GM12891 (cell line): ENCODE measurements at regions not wholly inside any gene's neighbourhood (a gene's known extent, or its start where the extent isn't known, plus 50 kb on each side); places are given as distances from the start of the nearest gene placed in this dataset.
"Not testable (repeated sequence)": the region's sequence is repeated elsewhere in the genome, so short reads cannot be mapped to it uniquely, and the experiment has no call there.

ENCODE experiments used
- POLR2A ChIP-seq: IDR thresholded peaks from 2 replicates; pipeline ENCODE4 v1.6.1; 2011; ENCODE audit warnings: low read depth, low read length, control low read depth
- POLR2AphosphoS5 ChIP-seq: IDR thresholded peaks from 2 replicates; pipeline ENCODE4 v1.6.1; 2011; ENCODE audit warnings: low read depth, low read length, control low read depth
- TAF1 ChIP-seq: IDR thresholded peaks from 2 replicates; pipeline ENCODE4 v1.6.1; 2011; ENCODE audit warnings: low read depth, low read length, control low read depth

DNA sequence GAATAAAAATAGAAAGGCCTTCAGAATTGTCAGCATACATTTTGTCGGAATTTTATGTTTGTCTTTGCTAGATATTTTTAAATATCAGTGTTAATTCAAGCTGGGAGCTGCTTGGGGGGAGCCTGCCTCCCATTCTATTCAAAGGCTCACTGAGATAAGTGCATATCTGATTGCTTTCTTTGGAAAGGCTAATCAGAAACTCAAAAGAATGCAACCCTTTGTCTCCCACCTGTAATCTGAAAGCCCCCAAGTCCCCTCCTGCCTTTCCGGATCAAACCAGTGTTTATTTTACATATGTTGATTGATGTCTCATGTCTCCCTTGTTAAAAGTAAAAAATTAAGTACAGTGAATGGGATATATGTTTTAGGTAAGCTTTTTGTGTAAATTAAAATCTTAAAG is 69.3 kb upstream of the PLD5 start:
- not testable (repeated sequence) for TF ChIP-seq POLR2A, TAF1, POLR2AphosphoS5
